Peyer's patch (tissue), 4 donors: ENCODE measurements at regions not wholly inside any gene's neighbourhood (a gene's known extent, or its start where the extent isn't known, plus 50 kb on each side); places are given as distances from the start of the nearest gene placed in this dataset.

ENCODE experiments used
- CTCF ChIP-seq, 6 experiments: fragments of 450-650 bp in 4 of 6; fragments of 200-600 bp in 2 of 6; sonication (generic) in 1 of 6; IDR thresholded peaks; one replicate each; pipeline ENCODE4 v1.5.1; 2017 to 2019; ENCODE audit warnings: antibody characterized with exemption in 6 of 6, mild to moderate bottlenecking in 3 of 6, moderate library complexity in 1 of 6
- POLR2A ChIP-seq, 2 donors: fragments of 450-650 bp; IDR thresholded peaks; one replicate each; pipeline ENCODE4 v1.5.1; 2017; ENCODE audit warnings: antibody characterized with exemption in 2 of 2, mild to moderate bottlenecking in 2 of 2, moderate library complexity in 2 of 2

- no peak for TF ChIP-seq POLR2A (IDR thresholded peaks at IDR 0.05)
- TF ChIP-seq CTCF (IDR thresholded peaks at IDR 0.05), result no peak
Measured at GRCh38 chr2:5316001-5316490, 376.1 kb upstream of the SOX11 start.
